ENCODE measurements at regions not wholly inside any gene's neighbourhood (a gene's known extent, or its start where the extent isn't known, plus 50 kb on each side); places are given as distances from the start of the nearest gene placed in this dataset.

DNA sequence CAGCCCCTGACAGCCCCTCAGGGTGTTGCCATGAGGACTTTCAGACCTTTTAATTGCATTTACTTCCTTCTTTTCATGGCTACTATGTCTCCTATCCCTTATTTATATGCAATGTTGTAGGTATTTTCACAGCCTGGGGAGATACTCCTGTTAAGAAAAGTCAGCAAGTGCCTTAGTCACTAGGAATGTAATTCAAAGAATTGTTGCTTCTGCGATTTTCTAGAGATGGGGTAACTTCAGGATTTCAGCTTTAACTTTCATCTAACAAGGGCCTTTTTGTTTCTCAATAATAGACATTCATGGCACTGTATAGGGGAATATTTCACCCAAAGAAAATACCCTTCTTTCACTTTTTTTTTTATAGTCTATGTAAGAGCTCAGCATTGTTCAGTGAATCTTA lies 533.3 kb upstream of the MIS18BP1 start:
- no peak for TF ChIP-seq POLR2A (IDR thresholded peaks at IDR 0.05)
- TF ChIP-seq, protein P1, sequence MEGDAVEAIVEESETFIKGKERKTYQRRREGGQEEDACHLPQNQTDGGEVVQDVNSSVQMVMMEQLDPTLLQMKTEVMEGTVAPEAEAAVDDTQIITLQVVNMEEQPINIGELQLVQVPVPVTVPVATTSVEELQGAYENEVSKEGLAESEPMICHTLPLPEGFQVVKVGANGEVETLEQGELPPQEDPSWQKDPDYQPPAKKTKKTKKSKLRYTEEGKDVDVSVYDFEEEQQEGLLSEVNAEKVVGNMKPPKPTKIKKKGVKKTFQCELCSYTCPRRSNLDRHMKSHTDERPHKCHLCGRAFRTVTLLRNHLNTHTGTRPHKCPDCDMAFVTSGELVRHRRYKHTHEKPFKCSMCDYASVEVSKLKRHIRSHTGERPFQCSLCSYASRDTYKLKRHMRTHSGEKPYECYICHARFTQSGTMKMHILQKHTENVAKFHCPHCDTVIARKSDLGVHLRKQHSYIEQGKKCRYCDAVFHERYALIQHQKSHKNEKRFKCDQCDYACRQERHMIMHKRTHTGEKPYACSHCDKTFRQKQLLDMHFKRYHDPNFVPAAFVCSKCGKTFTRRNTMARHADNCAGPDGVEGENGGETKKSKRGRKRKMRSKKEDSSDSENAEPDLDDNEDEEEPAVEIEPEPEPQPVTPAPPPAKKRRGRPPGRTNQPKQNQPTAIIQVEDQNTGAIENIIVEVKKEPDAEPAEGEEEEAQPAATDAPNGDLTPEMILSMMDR (IDR thresholded peaks at IDR 0.05) = no peak

Data from thyroid gland (tissue), 4 donors.